ENCODE measurements at regions not wholly inside any gene's neighbourhood (a gene's known extent, or its start where the extent isn't known, plus 50 kb on each side); places are given as distances from the start of the nearest gene placed in this dataset.

GRCh38 chr2:155035308-155035707 is 336.8 kb downstream of the KCNJ3 start:
- TF ChIP-seq SUZ12 (IDR thresholded peaks at IDR 0.05), result no peak
- TF ChIP-seq NFRKB (IDR thresholded peaks at IDR 0.05), result no peak
- no peak for TF ChIP-seq CTBP1 (IDR thresholded peaks at IDR 0.05; ENCODE audit: borderline replicate concordance)
- no peak for TF ChIP-seq FOXM1 (IDR thresholded peaks at IDR 0.05; ENCODE audit: borderline replicate concordance)
- TF ChIP-seq ELF4 (IDR thresholded peaks at IDR 0.05), result no peak
- no peak for TF ChIP-seq SP1 (IDR thresholded peaks at IDR 0.05)
